B cell (primary cell): ENCODE measurements at regions not wholly inside any gene's neighbourhood (a gene's known extent, or its start where the extent isn't known, plus 50 kb on each side); places are given as distances from the start of the nearest gene placed in this dataset.

Experiments
- EZH2 ChIP-seq: IDR thresholded peaks from 2 replicates; pipeline ENCODE4 v1.6.1; 2012; ENCODE audit warnings: borderline replicate concordance, low read depth, mild to moderate bottlenecking, moderate library complexity, low read length; ENCODE audit not compliant: insufficient read depth, poor library complexity, severe bottlenecking
- TF ChIP-seq, protein P1 (sequence below): fragments of 200-600 bp; IDR thresholded peaks from one replicate; pipeline ENCODE4 v1.8.0; 2022; ENCODE audit warnings: antibody characterized with exemption, mild to moderate bottlenecking

DNA sequence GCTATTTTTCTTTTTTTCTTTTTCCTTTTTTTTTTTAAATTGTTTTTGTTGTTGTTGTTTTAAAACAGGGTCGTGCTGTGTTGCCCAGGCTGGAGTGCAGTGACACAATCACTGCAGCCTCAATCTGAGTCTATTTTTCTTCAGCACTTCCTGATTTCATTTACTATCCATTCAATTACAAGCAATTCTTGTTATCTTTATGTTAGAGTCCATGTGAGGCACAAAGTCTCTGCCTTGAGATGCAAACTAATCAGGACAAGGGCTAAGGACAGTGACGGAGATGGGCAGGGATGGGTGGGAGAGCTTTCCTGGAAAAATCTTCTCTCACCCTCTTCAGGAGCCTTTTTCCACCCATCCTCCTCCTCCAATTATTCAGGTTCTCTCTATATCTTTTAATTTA lies 157.3 kb upstream of the AUTS2 start:
- TF ChIP-seq, protein P1, sequence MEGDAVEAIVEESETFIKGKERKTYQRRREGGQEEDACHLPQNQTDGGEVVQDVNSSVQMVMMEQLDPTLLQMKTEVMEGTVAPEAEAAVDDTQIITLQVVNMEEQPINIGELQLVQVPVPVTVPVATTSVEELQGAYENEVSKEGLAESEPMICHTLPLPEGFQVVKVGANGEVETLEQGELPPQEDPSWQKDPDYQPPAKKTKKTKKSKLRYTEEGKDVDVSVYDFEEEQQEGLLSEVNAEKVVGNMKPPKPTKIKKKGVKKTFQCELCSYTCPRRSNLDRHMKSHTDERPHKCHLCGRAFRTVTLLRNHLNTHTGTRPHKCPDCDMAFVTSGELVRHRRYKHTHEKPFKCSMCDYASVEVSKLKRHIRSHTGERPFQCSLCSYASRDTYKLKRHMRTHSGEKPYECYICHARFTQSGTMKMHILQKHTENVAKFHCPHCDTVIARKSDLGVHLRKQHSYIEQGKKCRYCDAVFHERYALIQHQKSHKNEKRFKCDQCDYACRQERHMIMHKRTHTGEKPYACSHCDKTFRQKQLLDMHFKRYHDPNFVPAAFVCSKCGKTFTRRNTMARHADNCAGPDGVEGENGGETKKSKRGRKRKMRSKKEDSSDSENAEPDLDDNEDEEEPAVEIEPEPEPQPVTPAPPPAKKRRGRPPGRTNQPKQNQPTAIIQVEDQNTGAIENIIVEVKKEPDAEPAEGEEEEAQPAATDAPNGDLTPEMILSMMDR = no peak
- TF ChIP-seq EZH2 = no peak
